ENCODE measurements at regions not wholly inside any gene's neighbourhood (a gene's known extent, or its start where the extent isn't known, plus 50 kb on each side); places are given as distances from the start of the nearest gene placed in this dataset.

GRCh38 chrX:45843518-45843917 lies 642.8 kb upstream of the DIPK2B start:
- H3K4me3 ChIP-seq (replicated peaks in 1 of 3; ENCODE audit: insufficient read depth in 1 of 3, low read depth in 2 of 3, low read length in 3 of 3), result no peak overlapping the region
- no peaks in the 10 kb centered on the region; a peak in 1 of 5 replicates for H3K36me3 ChIP-seq (replicated peaks in 1 of 2; ENCODE audit: control insufficient read depth in 1 of 2, insufficient read depth in 2 of 2, low read length in 2 of 2)
- ChIA-PET CTCF (ENCODE audit: low intra/inter-chr PET ratio, low total read pairs) (no interaction called here), POLR2A (no interaction called here)
- ATAC-seq, result no peak
- no peak overlapping the region for H3K27ac ChIP-seq (ENCODE audit: extremely low read length, insufficient read depth, low read length)
- 90% methylated on average over 1 of the region's 1 CpG for WGBS (ENCODE audit: low lambda C conversion rate)
- no peaks in the 10 kb centered on the region for H3K4me1 ChIP-seq (ENCODE audit: insufficient read depth, low read length)
- no peak overlapping the region for H2AFZ ChIP-seq (ENCODE audit: low read length)
- TF ChIP-seq ZNF788 (CRISPR knock-in tag; IDR thresholded peaks at IDR 0.05; ENCODE audit: borderline replicate concordance) (no peak), STAG1 (CRISPR knock-in tag; IDR thresholded peaks at IDR 0.05) (peak; percentile 17; the same call in 1 of the 2 replicates)
- in situ Hi-C loops (cut with HindIII; ENCODE audit: extremely low pct_ligation_motif_present, low pct_unique_long_range_greater_than_20kb), result loop anchor here (25.0 kb wide), 1 partner anchor 519 kb away; no protein-coding TSS in a partner anchor
- no peak overlapping the region for H3K4me2 ChIP-seq (ENCODE audit: low read depth, low read length)
- H3K9ac ChIP-seq (ENCODE audit: insufficient read depth, low read depth, low read length), result no peak overlapping the region
- DNase-seq (ENCODE audit: low spot score), result no peak
- H4K20me1 ChIP-seq (ENCODE audit: insufficient read depth, low read length), result no peaks in the 10 kb centered on the region
- no TSS peak for BruUV-seq (replicated peaks)
- peaks cover 4% of the 10 kb centered on the region for H3K79me2 ChIP-seq (ENCODE audit: insufficient read depth, low read length)
- H3K27me3 ChIP-seq (ENCODE audit: control insufficient read depth in 1 of 2, insufficient read depth in 2 of 2, low read length in 2 of 2), result no peaks in the 10 kb centered on the region
- intact Hi-C loops (cut with micrococcal nuclease; ENCODE audit: unreplicated experiment), result loop anchor here (2.0 kb wide), 1 partner anchor 329 kb away; no protein-coding TSS in a partner anchor
- FAIRE-seq, result no peak
- no peaks in the 10 kb centered on the region for H3K9me3 ChIP-seq (ENCODE audit: low read length)

GRCh38 chrX:45842926-45843315 lies 642.2 kb upstream of the DIPK2B start:
- no peak for ATAC-seq
- POLR2A ChIA-PET, result no interaction called here

More at GRCh38 chrX:45842926-45843315, 642.2 kb upstream of the DIPK2B start:
- no peak for TF ChIP-seq ZNF850 (CRISPR knock-in tag; conservative IDR thresholded peaks at IDR 0.05)
- no peak for TF ChIP-seq TEAD3 (CRISPR knock-in tag; optimal IDR thresholded peaks at IDR 0.05; ENCODE audit: borderline replicate concordance)
- no peak for TF ChIP-seq ZNF362 (CRISPR knock-in tag; IDR thresholded peaks at IDR 0.05; ENCODE audit: borderline replicate concordance)
- DNase-seq (ENCODE audit: low spot score), result no peak
- no peak overlapping the region for H2AFZ ChIP-seq (ENCODE audit: low read length)
- H3K9me3 ChIP-seq (ENCODE audit: low read length), result no peaks in the 10 kb centered on the region
- H3K4me2 ChIP-seq (ENCODE audit: low read depth, low read length), result no peak overlapping the region
- no peaks in the 10 kb centered on the region; a peak in 1 of 5 replicates for H3K36me3 ChIP-seq (replicated peaks in 1 of 2; ENCODE audit: control insufficient read depth in 1 of 2, insufficient read depth in 2 of 2, low read length in 2 of 2)
- H4K20me1 ChIP-seq (ENCODE audit: insufficient read depth, low read length), result no peaks in the 10 kb centered on the region
- no peaks in the 10 kb centered on the region for H3K27me3 ChIP-seq (ENCODE audit: control insufficient read depth in 1 of 2, insufficient read depth in 2 of 2, low read length in 2 of 2)
- intact Hi-C loops (cut with micrococcal nuclease; ENCODE audit: unreplicated experiment) (loop anchor here (2.0 kb wide), 1 partner anchor 328 kb away; no protein-coding TSS in a partner anchor), in situ Hi-C loops (cut with HindIII; ENCODE audit: extremely low pct_ligation_motif_present, low pct_unique_long_range_greater_than_20kb) (loop anchor here (25.0 kb wide), 1 partner anchor 519 kb away; no protein-coding TSS in a partner anchor)
- no TSS peak for BruUV-seq (replicated peaks)
- no peak for FAIRE-seq
- no peak overlapping the region for H3K9ac ChIP-seq (ENCODE audit: insufficient read depth, low read depth, low read length)
- peaks cover under 1% of the 10 kb centered on the region for H3K79me2 ChIP-seq (ENCODE audit: insufficient read depth, low read length)
- H3K27ac ChIP-seq (ENCODE audit: extremely low read length, insufficient read depth, low read length), result no peak overlapping the region
- 100% methylated on average over 1 of the region's 1 CpG for WGBS (ENCODE audit: low lambda C conversion rate)
- no peaks in the 10 kb centered on the region for H3K4me1 ChIP-seq (ENCODE audit: insufficient read depth, low read length)
- CTCF ChIA-PET (ENCODE audit: low intra/inter-chr PET ratio, low total read pairs), result no interaction called here
- H3K4me3 ChIP-seq (replicated peaks in 1 of 3; ENCODE audit: insufficient read depth in 1 of 3, low read depth in 2 of 3, low read length in 3 of 3), result no peak overlapping the region
